ENCODE measurements at regions not wholly inside any gene's neighbourhood (a gene's known extent, or its start where the extent isn't known, plus 50 kb on each side); places are given as distances from the start of the nearest gene placed in this dataset.
"Not testable (repeated sequence)": the region's sequence is repeated elsewhere in the genome, so short reads cannot be mapped to it uniquely, and the experiment has no call there.

DNA sequence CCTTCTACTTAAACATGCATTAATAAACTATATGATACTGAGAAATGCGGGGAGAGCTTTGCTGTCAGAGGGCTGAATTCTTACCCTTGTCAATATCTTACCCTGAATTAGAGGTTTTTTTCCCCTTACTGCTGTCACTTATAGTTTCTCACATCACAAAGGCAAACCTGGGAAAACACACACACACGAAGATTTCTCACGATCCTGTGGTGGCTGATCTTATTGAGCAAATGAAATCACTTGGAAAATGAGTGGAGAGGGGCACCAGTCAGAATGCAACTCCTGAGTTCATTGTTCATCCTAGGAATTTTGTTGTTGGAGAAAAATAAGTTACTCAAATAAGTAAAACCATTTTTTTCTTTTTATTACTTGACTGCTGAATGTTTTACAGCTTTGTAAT is 673.6 kb downstream of the EDEM1 start:
- DNase-seq = no peak

DNA sequence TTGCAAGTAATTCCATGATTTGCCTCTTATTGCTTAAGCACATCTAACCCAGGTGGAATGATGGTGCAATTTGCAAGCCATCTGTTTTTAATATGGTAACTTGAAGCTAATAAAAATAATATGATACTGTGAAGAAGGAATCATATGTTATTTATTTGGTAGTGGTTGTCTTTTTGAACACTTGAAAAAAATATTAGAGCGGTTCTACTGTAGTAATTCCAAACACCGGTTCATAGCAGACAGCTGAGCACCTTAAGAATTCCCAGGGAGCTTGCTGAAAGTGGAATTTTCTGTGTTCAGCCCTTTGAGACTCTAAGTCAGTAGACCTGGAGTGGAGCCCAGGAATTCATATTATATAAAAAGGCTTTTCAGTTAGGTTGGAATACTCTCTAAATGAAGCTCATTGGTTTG is 687.4 kb downstream of the EDEM1 start:
- DNase-seq = no peak

DNA sequence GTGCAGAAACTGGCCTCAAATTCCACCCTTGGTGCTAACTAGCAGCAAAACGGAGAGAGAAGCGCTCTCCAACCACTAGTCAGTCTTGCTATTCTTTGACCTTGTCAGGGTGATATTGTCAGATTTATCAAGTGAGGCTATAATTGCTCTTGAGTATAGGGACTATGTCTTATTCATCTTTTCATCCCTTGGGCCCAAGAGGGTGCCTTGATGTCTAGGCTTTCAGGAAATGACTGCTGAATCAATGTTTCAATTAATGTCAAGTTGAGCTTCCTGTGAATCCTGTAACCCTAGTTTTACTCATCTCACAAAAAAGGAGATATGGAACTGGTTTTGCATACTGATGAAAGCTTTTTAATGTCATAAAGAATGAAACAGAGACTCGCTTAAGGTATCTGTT is 701.3 kb downstream of the EDEM1 start:
- no peak for DNase-seq

DNA sequence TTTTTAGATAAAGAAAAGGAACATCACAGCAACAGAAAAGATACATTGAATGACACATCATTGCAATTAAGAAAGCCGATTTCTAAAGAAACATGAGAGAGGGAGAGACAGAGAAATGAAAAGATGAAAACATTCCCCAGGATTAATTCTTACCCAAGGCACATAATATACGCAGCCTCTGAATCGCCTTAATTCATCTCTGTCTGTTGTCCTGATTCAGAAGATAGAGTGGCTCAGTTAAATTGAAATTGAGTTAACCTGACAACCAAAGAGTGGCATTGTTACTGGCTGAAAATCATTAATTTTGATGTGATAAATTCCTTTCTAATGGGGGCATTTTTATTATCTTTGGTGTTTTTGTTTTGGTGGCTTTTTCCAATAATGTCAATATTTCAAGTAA is 701.9 kb downstream of the EDEM1 start:
- no peak for DNase-seq

DNA sequence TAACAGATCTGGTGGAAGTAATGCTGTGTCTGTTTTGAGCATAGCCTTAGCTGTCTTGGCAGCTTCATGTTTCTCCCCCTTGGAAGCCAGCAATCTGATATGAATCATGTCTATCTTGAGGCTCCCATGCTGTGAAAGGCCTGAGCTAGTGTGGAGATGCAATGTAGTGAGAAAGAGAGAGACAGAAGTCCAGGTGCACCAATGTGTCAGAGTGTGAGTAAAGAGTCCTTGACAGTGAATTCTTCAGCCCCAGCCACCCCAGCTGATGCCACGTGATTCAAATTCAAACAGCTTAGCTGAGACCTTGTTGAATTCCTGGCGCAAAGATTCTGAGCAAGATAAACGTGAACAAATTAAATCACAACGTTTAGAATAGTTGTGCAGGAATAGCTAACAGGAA is 704.2 kb downstream of the EDEM1 start:
- no peak for DNase-seq

DNA sequence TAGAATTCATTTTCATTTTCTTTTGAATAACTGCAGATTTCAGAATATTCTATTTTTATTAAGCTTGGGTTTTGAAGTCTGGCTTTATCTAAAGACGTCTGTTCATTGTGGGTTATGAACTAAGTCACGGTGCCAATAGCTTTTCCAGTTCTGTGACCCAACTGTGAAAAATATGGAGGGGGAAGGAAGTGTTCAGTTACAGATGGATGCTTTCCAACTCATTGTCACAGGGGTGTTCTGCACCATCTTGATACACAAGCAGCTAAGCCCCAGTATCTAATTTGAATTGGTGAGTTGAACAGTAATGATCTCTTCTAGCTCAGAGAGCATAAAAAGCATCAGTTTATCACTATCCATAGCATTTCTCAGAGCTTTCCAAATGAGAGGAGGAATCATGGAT is 710.6 kb downstream of the EDEM1 start:
- DNase-seq = no peak

DNA sequence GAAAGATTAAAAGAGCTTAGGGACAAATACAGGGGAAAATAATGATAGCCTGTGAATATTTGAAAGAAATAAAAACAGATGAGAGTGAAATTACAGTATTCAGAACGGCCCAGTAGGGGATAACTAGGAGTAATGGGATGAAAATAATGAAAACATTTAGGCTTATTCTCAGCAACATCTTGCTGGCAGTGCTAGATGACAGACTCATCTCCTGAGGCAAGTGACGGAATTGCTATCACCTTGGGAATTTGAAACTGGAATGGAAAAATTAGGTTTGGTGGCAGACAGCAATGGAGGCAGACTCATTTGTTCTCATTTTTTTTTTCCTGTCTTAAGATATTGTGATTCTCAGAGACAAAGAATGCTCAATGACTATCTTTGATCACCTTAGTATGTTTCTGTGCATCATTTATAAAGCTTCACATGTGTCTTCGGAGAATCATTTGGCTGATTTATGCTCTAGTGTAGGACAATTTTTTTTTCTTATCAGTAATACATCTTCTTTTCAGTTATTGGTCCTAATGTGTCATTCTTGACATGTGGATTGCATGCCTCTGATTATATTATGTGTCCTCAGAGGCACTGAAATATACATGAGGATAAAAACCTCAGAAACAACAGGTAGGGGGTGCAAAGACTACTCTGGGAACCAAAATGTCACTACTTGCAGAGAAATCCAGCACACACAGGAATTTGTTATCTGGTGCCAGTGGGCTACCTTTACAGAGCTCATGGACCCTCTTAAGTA is 711.7 kb downstream of the EDEM1 start:
- DNase-seq = no peak

DNA sequence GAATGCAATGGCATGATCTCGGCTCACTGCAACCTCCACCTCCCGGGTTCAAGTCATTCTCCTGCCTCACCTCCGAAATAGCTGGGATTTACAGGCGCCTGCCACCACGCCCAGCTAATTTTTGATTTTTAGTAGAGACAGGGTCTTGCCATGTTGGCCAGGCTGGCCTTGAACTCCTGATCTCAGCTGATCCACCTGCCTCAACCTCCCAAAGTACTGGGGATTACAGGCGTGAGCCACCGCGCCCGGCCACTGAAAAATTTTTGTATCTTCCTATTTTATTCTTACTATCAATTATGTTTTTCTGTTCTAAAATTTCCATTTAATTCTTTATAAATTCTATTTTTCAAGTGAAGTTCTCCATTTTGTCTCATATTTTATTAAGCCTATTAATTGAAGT is 730.4 kb downstream of the EDEM1 start:
- DNase-seq = no peak

DNA sequence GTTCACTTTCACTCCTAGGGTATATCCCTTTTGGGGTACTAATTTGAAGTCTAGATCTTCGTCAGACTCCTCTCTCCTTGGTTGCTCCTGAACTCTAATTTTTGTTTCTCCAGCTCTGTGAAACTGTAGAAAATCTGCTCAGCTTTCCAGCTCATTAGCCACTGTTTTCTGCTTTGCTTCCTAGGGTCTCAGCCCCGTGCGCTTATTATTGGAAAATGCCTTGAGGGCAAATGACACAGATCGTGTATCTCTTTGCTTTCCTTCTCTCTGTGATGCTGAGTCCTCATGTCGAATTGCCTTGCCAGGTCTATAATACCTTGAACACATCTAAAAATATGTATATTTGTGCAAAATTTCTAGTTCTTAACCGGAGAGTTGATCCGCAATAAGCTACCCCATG is 731.1 kb downstream of the EDEM1 start:
- no peak for DNase-seq

DNA sequence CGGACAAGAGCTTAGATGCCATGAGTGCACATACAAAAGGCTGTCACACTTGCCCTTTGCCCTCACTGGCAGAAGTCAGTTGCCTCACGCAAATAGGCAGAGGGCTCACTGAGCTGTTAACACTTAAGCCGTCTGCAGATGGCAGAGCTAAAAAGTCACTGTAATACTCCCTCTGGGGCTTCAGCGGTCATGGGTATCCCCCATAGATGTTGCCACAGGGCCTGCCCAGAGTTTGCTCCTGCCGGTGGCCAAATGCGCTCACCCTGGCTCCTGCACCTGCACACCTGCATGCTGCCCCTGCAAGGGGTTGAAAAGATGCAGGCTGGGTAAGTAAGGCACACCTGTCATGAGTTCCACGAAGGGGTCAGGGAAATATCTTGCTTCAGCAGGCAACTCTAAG is 741.5 kb downstream of the EDEM1 start:
- DNase-seq = no peak

DNA sequence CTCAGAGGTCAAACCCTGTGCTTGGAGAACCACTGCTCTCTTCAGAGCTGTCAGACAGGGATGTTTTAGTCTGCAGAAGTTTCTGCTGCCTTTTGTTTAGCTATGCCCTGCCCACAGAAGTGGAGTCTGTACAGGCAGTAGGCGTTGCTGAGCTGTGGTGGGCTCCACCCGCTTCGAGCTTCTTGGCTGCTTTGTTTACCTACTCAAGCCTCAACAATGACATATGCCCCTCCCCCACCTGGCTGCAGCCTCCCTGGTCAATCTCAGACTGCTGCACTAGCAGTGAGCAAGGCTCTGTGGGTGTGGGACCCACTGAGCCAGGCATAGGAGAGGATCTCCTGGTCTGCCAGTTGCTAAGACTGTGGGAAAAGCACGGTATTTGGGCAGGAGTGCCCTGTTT is 756.6 kb downstream of the EDEM1 start:
- DNase-seq = not testable (repeated sequence)

DNA sequence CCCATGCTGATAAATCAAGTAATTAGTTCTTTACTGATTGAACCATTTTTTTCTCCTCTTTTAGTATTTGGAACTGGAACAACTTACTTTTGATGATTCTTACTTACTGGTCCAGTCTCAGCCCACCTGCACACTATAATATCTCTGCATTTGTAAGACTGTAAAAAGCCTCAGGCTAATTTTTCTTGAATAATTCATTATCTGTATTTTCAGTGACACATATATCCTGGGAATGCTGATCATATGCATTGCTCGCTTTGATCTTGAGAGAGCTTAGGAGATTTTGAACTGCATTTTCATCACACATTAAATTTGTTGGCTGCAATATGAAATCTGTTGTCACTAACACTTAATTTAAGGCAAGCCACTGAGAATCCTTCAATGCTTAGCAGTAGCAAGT is 760.6 kb downstream of the EDEM1 start:
- no peak for DNase-seq

DNA sequence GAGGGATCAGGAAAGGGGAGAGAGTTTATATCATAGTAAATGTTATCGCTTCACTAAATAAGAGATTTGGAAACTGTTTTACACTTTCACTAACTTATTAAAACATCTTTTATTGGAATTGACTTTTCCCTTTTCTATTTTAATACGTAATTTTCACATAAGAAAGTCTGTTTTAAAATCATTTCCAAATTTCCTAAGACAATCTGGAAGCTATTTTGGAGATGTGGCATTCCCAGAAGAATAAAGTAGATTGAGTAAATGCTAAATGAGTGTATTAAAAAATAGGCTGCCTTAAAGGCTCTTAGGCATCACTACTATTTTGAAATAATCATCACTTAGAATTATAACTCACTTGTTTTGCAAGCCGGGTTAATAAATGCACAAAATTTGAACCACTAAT is 763.5 kb downstream of the EDEM1 start:
- DNase-seq = no peak

DNA sequence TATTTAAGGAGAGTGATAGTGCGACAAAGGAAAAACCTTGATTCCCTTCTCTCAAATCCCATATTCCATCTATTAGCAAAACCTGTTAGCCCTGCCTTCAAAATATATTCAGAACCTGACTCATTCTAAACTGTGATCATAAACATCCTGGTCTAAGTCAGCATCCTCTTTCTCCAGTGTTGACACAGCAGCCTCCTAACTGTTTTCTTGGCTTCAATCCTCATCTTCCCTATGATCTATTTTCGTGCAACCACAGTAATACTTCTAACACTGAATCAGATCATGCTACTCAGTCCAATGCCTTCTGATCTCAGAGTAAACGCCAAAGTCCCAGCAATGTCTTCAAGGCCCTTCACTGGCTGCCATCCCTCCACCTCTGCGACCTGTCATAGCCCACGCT is 785.1 kb downstream of the EDEM1 start:
- no peak for DNase-seq

DNA sequence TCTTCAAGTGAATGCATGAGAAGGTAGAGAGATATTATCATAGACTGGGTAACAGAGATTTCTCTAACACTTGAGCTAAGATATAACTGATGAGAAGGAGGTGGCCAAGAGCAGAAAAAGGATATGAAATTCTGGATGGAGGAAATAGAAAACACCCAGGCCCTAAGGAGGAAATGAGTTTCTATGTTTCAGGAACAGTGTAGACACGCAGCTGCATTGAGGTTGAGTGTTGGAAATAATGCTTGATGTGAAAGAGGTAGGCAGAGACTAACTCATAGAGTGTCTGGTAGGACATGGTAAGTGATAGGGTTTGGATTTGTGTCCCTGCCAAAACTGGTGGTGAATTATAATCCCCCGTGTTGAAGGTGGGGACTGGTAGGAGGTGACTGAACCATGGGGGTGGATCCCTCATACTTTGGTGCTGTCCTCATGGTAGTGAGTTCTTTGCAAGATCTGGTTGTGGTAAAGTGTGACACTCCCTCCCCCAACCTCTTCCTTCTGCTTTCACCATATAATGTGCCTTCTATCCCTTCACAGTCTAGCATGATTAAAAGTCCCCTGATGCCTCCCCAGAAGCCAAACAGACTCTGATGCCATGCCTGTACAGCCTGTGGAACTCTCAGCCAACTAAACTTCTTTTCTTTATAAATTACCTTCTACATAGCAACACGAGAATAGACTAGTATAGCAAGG is 787.3 kb downstream of the EDEM1 start:
- no peak for DNase-seq

DNA sequence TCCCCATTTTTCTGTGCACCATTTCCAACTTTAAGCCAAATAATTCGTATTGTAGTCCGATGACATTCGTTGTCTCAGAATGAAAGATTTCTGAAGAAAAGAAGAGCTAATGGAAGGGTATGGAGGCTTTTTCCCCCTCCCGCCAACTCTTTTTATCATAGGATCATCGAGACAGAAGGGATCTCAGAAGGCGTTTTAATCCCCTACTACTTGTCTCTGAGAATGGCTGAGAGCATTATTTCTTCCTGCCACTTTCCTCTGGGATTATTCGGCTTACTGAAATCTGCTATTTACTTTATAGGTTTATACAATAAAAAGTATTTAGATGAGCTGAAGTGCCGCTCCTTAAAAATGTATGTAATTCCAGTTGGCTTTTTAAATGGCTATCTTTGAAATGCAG is 789.8 kb downstream of the EDEM1 start:
- no peak for DNase-seq

DNA sequence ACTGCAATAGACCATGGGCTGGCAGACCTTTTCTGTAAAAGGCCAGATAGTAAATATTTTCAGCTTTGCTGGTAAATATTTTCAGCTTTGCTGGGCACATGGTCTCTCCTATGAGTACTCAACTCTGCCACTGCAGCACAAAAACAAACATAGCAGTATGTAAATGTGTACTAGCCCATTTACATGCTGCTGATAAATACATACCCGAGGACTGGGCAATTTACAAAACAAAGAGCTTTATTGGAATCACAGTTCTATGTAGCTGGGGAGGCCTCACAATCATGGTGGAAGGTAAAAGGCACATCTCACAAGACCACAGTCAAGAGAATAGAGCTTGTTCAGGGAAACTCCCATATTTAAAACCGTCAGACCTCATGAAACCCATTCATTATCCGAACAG is 793.0 kb downstream of the EDEM1 start:
- DNase-seq = no peak

DNA sequence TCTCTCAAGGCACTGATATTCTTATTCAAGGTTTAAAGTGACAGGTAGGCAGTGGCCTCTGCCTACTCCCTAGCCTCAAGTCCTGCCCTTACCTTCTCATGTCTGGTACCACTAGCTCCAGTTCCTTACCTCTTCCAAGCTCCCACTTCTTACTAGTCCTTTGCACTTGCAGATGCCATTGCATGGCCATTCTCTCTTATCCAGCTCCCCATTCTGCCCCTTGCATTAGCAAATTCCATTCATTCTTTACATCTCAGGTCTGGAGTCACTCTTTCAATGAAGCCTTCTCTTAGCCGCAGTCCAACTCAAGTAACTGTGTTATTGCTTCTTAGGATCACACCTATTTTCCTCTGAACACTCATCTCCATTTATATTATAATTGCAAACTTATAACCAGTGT is 807.1 kb downstream of the EDEM1 start:
- DNase-seq = no peak

DNA sequence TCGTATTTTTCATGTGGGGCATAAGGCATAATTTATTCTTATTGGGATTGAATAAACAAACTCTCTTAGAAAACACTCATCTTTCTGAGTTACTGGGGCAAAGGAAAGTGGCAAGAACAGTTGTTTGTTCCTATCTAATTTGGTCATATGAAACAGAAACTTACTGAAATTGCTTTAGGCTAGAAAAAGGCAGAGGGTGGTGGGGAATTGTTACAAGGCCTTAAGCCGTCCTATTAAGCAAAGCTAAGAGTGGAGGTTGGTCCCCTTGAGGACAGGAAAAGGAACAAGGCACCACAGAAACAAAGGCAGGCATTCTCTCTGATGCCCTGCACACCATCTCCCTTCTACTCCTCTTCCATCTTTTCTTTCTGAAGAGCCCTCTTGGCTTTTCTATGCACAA is 830.9 kb downstream of the EDEM1 start:
- DNase-seq = no peak

DNA sequence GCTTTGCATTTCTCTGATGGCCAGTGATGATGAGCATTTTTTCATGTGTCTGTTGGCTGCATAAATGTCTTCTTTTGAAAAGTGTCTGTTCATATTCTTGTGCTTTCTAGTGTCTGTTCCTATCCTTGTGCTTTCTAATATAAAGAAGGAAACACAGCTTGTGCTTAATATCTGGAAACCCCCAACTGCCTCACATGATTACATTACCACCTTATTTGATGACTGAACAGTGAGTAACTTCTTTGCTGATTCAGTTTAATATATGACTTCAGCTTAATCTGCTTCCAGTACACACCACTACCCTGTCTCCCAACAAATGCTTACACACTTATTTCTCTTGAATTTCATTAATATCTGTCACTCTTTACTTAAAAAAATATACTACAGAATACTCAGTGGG is 835.1 kb downstream of the EDEM1 start:
- DNase-seq = no peak

DNA sequence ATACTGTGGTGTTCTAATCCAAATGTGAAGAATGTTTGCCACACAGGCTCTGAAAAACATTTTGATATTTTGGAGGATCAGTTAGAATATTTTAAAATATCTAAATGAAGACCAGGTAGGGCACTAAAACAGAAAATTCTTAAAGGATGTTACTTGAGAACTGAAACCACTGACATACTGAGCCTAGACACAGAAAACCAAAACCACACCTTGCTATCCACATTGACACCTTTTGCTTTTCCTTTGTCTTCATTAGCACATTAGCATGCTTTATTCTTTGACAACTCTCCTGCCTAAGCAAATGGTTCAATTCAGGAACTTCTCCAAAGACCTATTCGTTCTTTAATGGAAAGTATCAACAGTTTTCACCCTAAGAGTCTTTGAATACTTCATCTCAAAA is 835.9 kb upstream of the GRM7 start:
- DNase-seq = no peak

DNA sequence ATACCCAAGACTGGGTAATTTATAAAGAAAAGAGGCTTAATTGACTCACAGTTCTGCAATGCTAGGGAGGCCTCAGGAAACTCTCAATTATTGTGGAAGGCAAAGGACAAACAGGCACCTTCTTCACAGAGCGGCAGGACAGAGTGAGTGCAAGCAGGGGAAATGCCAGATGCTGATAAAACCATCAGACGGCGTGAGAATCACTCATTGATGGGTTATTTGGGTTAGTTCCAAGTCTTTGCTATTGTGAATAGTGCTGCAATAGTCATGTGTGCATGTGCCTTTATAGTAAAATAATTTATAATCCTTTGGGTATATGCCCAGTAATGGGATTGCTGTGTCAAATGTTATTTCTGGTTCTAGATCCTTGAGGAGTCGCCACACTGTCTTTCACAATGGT is 830.3 kb upstream of the GRM7 start:
- DNase-seq = not testable (repeated sequence)

DNA sequence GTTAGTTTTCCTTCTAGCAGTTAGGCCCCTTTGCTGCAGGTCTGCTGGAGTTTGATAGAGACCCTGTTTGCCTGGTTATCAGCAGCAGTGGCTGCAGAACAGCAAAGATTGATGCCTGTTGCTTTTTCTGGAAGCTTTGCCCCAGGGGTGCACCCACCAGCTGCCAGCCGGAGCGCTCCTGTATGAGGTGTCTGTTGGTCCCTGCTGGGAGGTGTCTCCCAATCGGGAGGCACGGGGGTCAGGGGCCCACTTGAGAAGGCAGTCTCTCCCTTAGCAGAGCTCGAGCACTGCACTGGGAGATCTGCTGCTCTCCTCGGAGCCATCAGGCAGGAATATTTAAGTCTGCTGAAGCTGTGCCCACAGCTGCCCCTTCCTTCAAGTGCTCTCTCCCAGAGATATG is 825.3 kb upstream of the GRM7 start:
- DNase-seq = no peak

DNA sequence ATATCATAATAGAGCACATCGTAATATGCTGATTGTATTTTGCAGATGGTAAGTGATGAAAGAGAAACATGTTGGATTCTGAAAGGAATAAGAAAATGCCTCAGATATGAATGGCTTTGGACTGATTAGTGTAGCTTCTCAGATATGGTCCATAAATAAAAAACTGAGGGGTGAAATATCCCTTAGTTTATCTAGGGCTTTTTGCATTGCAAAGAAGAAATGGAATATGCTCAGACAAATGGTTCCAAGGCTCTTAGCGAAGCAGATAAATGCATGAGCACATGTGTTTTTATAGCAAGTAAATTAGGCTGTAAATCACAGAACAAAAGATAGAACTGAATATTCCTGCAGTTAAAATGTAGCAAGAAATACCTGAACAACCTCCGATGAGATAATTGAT is 820.9 kb upstream of the GRM7 start:
- no peak for DNase-seq

DNA sequence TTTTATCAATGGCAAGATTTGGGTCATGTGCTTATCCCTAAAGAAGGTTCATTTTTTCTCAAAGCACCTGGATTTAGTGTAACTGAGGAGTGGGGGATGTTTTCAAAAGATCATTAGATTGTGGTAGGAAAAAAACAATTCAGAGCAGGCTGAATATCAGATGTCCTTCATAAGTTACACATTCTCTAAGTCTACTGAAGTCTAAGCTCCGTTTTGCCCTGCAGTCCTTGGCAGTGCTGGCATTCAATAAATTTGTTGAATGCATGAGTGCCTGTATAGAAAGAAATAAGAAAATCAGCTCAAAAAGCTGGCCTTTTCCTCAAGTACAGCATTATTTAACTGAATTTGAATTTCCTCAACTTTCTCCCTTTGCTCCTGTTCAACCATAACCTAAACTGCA is 819.0 kb upstream of the GRM7 start:
- no peak for DNase-seq
